Upper lobe of left lung (tissue), 6 donors: ENCODE measurements at regions not wholly inside any gene's neighbourhood (a gene's known extent, or its start where the extent isn't known, plus 50 kb on each side); places are given as distances from the start of the nearest gene placed in this dataset.
"Not testable (repeated sequence)": the region's sequence is repeated elsewhere in the genome, so short reads cannot be mapped to it uniquely, and the experiment has no call there.

ENCODE experiments used
- ATAC-seq, 2 donors: fragments of 200-7000 bp; cut with Tn5 transposase; one replicate each; pipeline ENCODE4 v1.9.1; 2022; ENCODE audit warnings: mild to moderate bottlenecking in 2 of 2, moderate library complexity in 2 of 2; ENCODE audit not compliant: low FRiP score in 2 of 2
- DNase-seq, 2 donors: peaks; one replicate each; pipeline ENCODE4 v3.0.0-alpha.2; 2019 to 2020
- H3K27ac ChIP-seq, 4 donors: fragments of 200-600 bp; sonication (generic); one replicate each; pipeline ENCODE4 v1.5.1; 2016 to 2019
- H3K27me3 ChIP-seq, 4 donors: fragments of 200-600 bp; sonication (generic); one replicate each; pipeline ENCODE4 v1.5.1; 2017 to 2019
- H3K36me3 ChIP-seq, 4 donors: fragments of 200-600 bp; sonication (generic); one replicate each; pipeline ENCODE4 v1.5.1; 2016 to 2019
- H3K4me1 ChIP-seq, 4 donors: fragments of 200-600 bp; sonication (generic); one replicate each; pipeline ENCODE4 v1.5.1; 2018 to 2019
- H3K4me3 ChIP-seq, 4 donors: fragments of 200-600 bp; sonication (generic); one replicate each; pipeline ENCODE4 v1.5.1; 2017 to 2019; ENCODE audit warnings: mild to moderate bottlenecking in 2 of 4, moderate library complexity in 1 of 4
- H3K9me3 ChIP-seq, 4 donors: fragments of 200-600 bp; sonication (generic); one replicate each; pipeline ENCODE4 v1.5.1; 2018 to 2019
- EP300 ChIP-seq, 4 donors: sonication (generic); formaldehyde crosslinking; IDR thresholded peaks; one replicate each; pipeline ENCODE4 v1.5.1; 2017; ENCODE audit warnings: antibody characterized with exemption in 4 of 4, control low read depth in 2 of 4
- POLR2A ChIP-seq, 4 donors: fragments of 450-650 bp; IDR thresholded peaks; one replicate each; pipeline ENCODE4 v1.5.1; 2016 to 2017; ENCODE audit warnings: antibody characterized with exemption in 4 of 4, mild to moderate bottlenecking in 2 of 4
- POLR2AphosphoS5 ChIP-seq, 2 donors: sonication (generic); formaldehyde crosslinking; IDR thresholded peaks; one replicate each; pipeline ENCODE4 v1.5.1; 2017; ENCODE audit warnings: antibody characterized with exemption in 2 of 2
- WGBS, 2 donors: methylation state at CpG; one replicate each; pipeline ENCODE4 v1.1.5; 2017 to 2018; 5-methylcytosine and 5-hydroxymethylcytosine counted together
- TF ChIP-seq, protein P1 (sequence below), 6 experiments: fragments of 450-650 bp in 4 of 6; fragments of 200-600 bp in 2 of 6; sonication (generic) in 2 of 6; IDR thresholded peaks; one replicate each; pipeline ENCODE4 v1.5.1; 2016 to 2019; ENCODE audit warnings: antibody characterized with exemption in 6 of 6
- donor health status: DM: no; HTN: no; CAD: no; lungs with moderate emphysema.
- donor health status: DM: no; HTN: yes; CAD: no; lungs with severe emphysema.

DNA sequence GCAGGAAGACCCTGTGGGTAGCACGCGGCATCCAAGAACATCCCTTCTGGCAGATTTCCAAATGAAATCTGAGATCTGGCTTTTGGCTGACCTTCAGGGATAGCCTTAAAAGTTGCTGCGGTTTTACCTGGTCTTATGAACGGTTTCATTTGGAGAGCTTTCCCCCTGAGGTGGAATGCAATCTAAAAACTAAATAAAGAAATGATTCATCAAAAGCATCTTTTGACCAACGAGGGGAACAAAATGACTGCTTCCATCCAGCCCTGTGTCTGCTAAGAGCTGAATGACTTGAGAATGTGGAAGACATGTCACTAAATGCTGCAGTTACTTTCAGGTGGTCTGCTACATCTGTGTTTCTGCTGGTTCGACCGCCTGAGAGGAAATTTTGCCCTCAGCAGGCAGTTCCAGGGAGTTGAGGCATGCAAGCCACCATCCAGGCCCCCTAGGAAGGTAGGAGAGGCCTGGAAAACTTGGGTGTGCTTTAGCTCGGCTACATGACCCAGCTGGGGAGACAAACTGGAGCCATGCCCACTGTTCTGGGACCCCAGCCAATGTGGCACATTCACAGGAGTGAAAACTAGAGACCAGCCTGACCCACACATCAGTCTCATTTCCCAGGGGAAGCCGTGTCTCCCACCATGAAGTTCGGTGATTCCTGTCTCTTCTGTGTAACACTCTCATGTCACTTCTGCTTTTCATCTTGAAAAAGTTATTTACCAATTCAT lies 175.1 kb upstream of the KL start:
- Histone ChIP-seq H3K27ac (no peak overlapping the region), H3K27me3 (no peaks in the 10 kb centered on the region), H3K4me1 (peaks cover 6 to 20% (median 12%) of the 10 kb centered on the region in 4 donors), H3K9me3 (no peaks in the 10 kb centered on the region), H3K36me3 (no peaks in the 10 kb centered on the region), H3K4me3 (no peak overlapping the region)
- 56% methylated on average over 9 to 10 of the region's 10 CpGs for WGBS, 2 donors
- ATAC-seq (no peak), DNase-seq (no peak)
- TF ChIP-seq POLR2A (IDR thresholded peaks at IDR 0.05) (no peak), EP300 (IDR thresholded peaks at IDR 0.05) (no peak), POLR2AphosphoS5 (IDR thresholded peaks at IDR 0.05) (no peak)
- TF ChIP-seq, protein P1, sequence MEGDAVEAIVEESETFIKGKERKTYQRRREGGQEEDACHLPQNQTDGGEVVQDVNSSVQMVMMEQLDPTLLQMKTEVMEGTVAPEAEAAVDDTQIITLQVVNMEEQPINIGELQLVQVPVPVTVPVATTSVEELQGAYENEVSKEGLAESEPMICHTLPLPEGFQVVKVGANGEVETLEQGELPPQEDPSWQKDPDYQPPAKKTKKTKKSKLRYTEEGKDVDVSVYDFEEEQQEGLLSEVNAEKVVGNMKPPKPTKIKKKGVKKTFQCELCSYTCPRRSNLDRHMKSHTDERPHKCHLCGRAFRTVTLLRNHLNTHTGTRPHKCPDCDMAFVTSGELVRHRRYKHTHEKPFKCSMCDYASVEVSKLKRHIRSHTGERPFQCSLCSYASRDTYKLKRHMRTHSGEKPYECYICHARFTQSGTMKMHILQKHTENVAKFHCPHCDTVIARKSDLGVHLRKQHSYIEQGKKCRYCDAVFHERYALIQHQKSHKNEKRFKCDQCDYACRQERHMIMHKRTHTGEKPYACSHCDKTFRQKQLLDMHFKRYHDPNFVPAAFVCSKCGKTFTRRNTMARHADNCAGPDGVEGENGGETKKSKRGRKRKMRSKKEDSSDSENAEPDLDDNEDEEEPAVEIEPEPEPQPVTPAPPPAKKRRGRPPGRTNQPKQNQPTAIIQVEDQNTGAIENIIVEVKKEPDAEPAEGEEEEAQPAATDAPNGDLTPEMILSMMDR (IDR thresholded peaks at IDR 0.05) = no peak

DNA sequence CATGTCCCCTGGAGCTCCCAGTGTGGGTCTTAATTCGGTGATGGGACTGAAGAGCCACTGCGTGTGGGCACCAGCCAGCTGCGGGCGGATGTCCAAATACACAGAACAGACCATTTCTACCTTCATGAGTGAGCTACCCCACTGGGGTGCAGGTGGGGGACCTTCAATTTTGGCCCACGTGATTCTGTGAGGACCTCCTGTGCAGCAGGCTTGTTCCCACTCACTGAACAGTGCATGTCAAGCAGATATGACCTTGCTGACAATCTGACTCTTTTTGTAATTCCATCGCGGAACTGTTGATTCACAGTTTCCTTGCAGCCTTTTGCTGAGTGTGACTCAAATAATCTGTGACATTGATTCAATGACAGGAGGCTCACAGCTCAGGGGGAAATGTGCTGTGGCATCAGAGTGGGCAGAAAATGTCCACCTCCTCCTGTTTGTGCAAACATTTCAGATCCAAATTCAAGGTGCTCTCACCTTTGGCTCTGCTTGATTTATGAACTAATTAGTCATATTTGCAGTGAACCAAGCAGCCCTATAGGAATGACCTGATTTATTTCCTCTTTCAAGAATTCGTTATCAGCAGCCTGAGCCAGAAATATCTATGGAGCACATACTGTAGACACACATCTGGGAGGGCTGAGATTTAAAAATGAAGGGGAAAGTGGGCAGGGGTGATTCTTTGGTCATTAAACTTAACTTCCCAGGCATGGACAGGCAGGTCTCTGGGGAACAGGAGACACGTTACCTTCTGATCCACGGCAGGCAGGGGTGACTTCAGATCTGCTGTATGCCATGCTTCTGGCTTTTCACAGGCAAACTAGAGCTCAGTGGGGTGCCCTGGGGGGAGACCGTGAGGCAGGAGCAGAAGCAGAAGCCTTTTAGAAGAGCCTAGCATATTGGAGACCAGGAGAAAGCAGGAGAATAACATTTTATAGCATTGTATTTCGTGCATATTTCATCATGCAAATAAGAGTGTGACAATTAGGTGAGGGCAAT lies 170.0 kb upstream of the KL start:
- DNase-seq (peak in 1 of 2 donors; percentile 17), ATAC-seq (no peak)
- no peak overlapping the region for H3K27ac ChIP-seq
- TF ChIP-seq, protein P1 (IDR thresholded peaks at IDR 0.05) = no peak
- TF ChIP-seq POLR2A (IDR thresholded peaks at IDR 0.05) (no peak), EP300 (IDR thresholded peaks at IDR 0.05) (no peak), POLR2AphosphoS5 (IDR thresholded peaks at IDR 0.05) (no peak)
- H3K4me3 ChIP-seq = no peak overlapping the region
- 75 to 79% methylated on average over 9 to 12 of the region's 12 CpGs for whole genome bisulfite sequencing, 2 donors
- no peaks in the 10 kb centered on the region for H3K27me3 ChIP-seq
- no peaks in the 10 kb centered on the region for H3K36me3 ChIP-seq
- H3K9me3 ChIP-seq = no peaks in the 10 kb centered on the region
- peaks cover 0 to 2% (median under 1%) of the 10 kb centered on the region in 4 donors for H3K4me1 ChIP-seq

DNA sequence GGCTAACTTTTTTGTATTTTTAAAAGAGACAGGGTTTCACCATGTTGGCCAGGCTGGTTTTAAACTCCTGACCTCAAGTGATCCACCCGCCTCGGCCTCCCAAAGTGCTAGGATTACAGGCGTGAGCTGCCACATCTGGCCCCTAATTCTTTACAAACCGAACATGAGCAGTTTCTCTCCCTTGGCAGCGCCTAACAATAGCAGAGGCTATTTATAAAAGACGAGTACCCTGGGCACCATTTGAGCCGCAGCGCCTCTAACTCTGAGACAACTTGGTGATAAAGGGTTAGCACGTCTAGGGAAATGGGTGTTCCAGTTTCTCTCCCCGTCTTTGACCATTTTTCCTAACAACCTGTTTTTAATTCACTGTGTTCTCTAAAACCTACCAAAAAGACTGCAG lies 168.2 kb upstream of the KL start:
- not testable (repeated sequence) for ATAC-seq, H3K36me3 ChIP-seq, H3K27me3 ChIP-seq, H3K4me1 ChIP-seq, H3K27ac ChIP-seq, H3K4me3 ChIP-seq, H3K9me3 ChIP-seq, DNase-seq
- 77 to 88% methylated on average over 10 of the region's 10 CpGs for WGBS, 2 donors

DNA sequence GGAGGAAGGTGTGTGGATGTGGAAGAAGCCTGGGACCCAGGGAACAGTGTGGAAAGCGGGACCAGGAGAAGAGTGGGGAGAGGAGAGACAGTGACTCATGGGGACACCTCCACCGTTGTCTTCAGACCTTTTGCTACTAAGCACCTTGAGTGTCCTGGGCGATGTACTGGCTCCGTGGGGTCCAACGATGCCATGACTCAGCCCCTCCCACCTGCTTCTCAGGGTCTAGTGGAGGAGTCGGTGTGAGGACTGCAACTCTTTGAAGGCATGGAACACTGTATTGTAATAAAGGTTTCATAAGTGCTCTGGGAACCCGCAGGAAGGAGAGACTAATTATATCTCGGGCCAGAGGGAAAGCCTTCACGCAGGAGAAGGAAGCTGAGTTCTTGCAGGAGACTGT lies 166.9 kb upstream of the KL start:
- DNase-seq = no peak
- TF ChIP-seq, protein P1 (IDR thresholded peaks at IDR 0.05) = no peak
- TF ChIP-seq POLR2A (IDR thresholded peaks at IDR 0.05) (no peak), EP300 (IDR thresholded peaks at IDR 0.05) (no peak), POLR2AphosphoS5 (IDR thresholded peaks at IDR 0.05) (no peak)
- Histone ChIP-seq H3K27ac (no peak overlapping the region), H3K4me3 (no peak overlapping the region), H3K4me1 (no peaks in the 10 kb centered on the region), H3K27me3 (no peaks in the 10 kb centered on the region), H3K9me3 (no peaks in the 10 kb centered on the region), H3K36me3 (no peaks in the 10 kb centered on the region)
- 83 to 87% methylated on average over 9 of the region's 9 CpGs for WGBS, 2 donors
- ATAC-seq = no peak

DNA sequence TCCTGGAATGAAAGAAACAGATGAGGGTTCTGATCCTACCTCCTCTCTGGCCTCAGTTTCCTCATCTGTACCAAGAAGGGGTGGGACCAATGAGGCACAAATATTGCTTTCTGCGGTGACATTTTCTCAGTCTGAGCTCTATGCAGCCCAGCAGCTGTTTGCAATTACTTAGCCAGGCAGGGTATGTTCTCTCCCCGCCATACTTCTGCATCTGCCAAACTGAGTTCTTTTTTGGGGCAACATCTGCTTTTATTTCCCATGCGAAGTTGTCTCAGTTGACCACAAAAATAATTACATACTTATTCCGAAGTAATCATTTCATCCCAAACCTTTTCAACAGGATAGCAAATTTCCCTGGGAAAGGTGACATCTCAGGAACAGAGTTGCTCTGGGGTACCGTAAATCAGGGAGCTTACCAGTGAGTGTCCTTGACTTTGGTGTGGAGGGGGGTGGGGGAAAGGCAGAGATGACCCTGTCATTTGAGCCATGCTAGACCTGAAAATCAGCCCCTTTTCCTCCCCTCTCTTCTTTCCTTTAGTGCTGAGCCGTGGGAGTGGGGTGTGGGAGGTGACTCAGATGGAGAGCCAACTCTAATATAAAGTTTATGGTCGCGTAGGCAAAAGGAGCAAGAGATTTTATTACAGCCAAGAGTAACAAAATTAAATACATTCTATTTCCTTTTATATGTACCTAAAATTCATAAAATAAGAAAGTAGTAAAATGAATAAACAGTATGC lies 165.7 kb upstream of the KL start:
- Histone ChIP-seq H3K9me3 (no peaks in the 10 kb centered on the region), H3K4me3 (no peak overlapping the region), H3K4me1 (no peaks in the 10 kb centered on the region), H3K27me3 (no peaks in the 10 kb centered on the region), H3K36me3 (no peaks in the 10 kb centered on the region), H3K27ac (no peak overlapping the region)
- WGBS, 2 donors = 89 to 93% methylated on average over 8 of the region's 8 CpGs
- DNase-seq (no peak), ATAC-seq (peak in 1 of 2 donors; percentile 47)
- TF ChIP-seq EP300 (IDR thresholded peaks at IDR 0.05) (no peak), POLR2A (IDR thresholded peaks at IDR 0.05) (no peak), POLR2AphosphoS5 (IDR thresholded peaks at IDR 0.05) (no peak)
- TF ChIP-seq, protein P1 (IDR thresholded peaks at IDR 0.05) = no peak
